Osteoblast (primary cell): ENCODE measurements at regions not wholly inside any gene's neighbourhood (a gene's known extent, or its start where the extent isn't known, plus 50 kb on each side); places are given as distances from the start of the nearest gene placed in this dataset.

Experiments used
- DNase-seq: peaks from one replicate; pipeline ENCODE4 v3.0.0; 2011; ENCODE audit warnings: low spot score, mixed read lengths; ENCODE audit not compliant: insufficient read length; ENCODE audit errors: missing footprints
- H2AFZ ChIP-seq: 2 replicates; pipeline ENCODE4 v1.6.0; 2011; ENCODE audit warnings: mild to moderate bottlenecking, low read length
- H3K27ac ChIP-seq: 2 replicates; pipeline ENCODE4 v1.5.1; 2011; ENCODE audit warnings: mild to moderate bottlenecking, low read depth, low read length, moderate library complexity
- H3K27me3 ChIP-seq: 2 replicates; pipeline ENCODE4 v1.6.0; 2012; ENCODE audit warnings: mild to moderate bottlenecking, control low read depth, inconsistent platforms, low read length, moderate library complexity; ENCODE audit not compliant: insufficient read depth
- H3K36me3 ChIP-seq: 2 replicates; pipeline ENCODE4 v1.5.1; 2011; ENCODE audit warnings: mild to moderate bottlenecking, low read length, control low read depth, moderate library complexity; ENCODE audit not compliant: insufficient read depth
- H3K4me1 ChIP-seq: 2 replicates; pipeline ENCODE4 v1.5.1; 2011; ENCODE audit warnings: mild to moderate bottlenecking, low read length, control low read depth, moderate library complexity; ENCODE audit not compliant: insufficient read depth
- H3K4me2 ChIP-seq: 2 replicates; pipeline ENCODE4 v1.6.0; 2011; ENCODE audit warnings: mild to moderate bottlenecking, low read length; ENCODE audit not compliant: insufficient read depth
- H3K4me3 ChIP-seq: fragments of 200-600 bp; sonication (generic); 3 replicates; pipeline ENCODE4 v1.5.1; 2012; ENCODE audit warnings: mild to moderate bottlenecking, low read length, inconsistent platforms; ENCODE audit not compliant: insufficient read depth
- H3K79me2 ChIP-seq: 2 replicates; pipeline ENCODE4 v1.6.0; 2012; ENCODE audit warnings: mild to moderate bottlenecking, low read length, control low read depth, inconsistent platforms; ENCODE audit not compliant: insufficient read depth
- H3K9me3 ChIP-seq: 2 replicates; pipeline ENCODE4 v1.5.1; 2011; ENCODE audit warnings: low read depth, low read length, control low read depth
- H4K20me1 ChIP-seq: 2 replicates; pipeline ENCODE4 v1.6.0; 2012; ENCODE audit warnings: mild to moderate bottlenecking, low read length, control low read depth; ENCODE audit not compliant: insufficient read depth
- CTCF ChIP-seq: IDR thresholded peaks from 2 replicates; pipeline ENCODE4 v1.5.1; 2011; ENCODE audit warnings: mild to moderate bottlenecking, low read depth, low read length, moderate library complexity; ENCODE audit errors: extremely low read depth

DNA sequence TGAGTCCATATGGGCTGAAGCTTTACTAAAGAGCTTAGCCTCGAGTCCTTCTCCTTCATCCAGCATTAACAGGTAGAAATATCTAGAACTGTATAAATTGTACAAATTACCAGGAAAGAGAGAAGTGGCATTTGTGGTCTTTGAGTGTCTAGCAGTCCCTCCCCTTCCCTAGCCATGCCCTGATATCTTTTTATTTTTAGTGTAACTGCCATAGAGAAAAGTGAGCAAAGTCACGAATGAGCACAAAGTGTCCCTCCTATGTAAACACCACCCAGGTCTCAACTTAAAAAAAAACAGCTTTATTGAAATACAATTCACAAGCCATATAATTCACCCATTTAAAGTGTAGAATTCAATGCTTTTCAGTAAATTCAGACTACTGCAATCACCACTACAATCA, 339.0 kb upstream of the ZMIZ1 start:
- Histone ChIP-seq H3K36me3 (no peaks in the 10 kb centered on the region), H3K4me3 (no peak overlapping the region), H3K27me3 (peaks cover 62% of the 10 kb centered on the region), H3K4me2 (no peak overlapping the region), H3K79me2 (no peaks in the 10 kb centered on the region), H3K27ac (no peak overlapping the region), H3K9me3 (no peaks in the 10 kb centered on the region), H4K20me1 (no peaks in the 10 kb centered on the region), H2AFZ (no peak overlapping the region), H3K4me1 (no peaks in the 10 kb centered on the region)
- no peak for TF ChIP-seq CTCF
- DNase-seq = no peak

DNA sequence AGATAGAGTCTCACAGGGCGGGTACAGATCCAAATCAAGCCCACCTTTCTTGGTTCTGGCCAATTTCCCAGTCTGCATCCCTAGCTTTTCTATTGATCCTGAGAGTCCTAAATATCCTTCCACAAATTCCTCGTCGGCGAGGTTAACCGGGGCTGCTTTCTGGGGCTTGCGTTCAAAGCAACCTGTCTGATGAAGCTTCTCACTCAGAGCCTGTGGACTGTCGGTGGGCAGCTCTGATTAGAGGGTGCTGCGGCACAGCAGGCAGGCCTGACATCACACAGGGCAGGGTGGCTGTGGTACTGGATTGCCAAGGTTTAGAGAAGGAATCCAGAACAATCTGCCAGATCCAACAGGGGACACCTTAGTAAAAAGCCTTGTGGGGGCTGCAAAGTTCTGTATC, 338.0 kb upstream of the ZMIZ1 start:
- H3K27ac ChIP-seq = no peak overlapping the region
- peaks cover 61% of the 10 kb centered on the region for H3K27me3 ChIP-seq

DNA sequence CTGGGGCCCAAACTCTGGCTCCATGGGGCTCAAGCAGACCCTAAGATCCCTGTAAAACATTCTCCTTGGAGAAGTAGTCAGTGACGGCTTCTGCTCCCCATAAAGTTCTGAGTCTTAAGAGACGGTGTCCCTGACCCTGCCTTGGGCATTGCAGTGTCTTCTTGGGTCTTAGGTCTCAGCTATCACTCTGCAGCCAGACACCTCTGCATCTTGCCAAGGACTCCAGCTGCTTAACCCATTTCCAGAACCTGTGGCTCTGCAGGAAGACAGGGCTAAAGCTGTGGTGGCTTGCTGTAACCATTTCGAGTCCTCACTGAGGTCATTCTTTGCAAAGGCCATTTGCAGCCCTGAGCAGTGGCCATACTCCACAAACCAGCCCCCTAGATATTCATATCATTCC, 337.1 kb upstream of the ZMIZ1 start:
- H3K4me2 ChIP-seq = no peak overlapping the region
- DNase-seq = no peak
- no peak overlapping the region for H2AFZ ChIP-seq
- no peak overlapping the region for H3K4me3 ChIP-seq
- H4K20me1 ChIP-seq = no peaks in the 10 kb centered on the region
- H3K27ac ChIP-seq = no peak overlapping the region
- TF ChIP-seq CTCF = no peak
- no peaks in the 10 kb centered on the region for H3K79me2 ChIP-seq
- H3K4me1 ChIP-seq = no peaks in the 10 kb centered on the region
- H3K9me3 ChIP-seq = no peaks in the 10 kb centered on the region
- peaks cover 62% of the 10 kb centered on the region for H3K27me3 ChIP-seq
- H3K36me3 ChIP-seq = no peaks in the 10 kb centered on the region

More for the DNA sequence above, 338.0 kb upstream of the ZMIZ1 start:
- no peak for DNase-seq
- no peaks in the 10 kb centered on the region for H3K4me1 ChIP-seq
- no peak overlapping the region for H3K4me2 ChIP-seq
- no peak overlapping the region for H2AFZ ChIP-seq
- TF ChIP-seq CTCF = no peak
- H3K9me3 ChIP-seq = no peaks in the 10 kb centered on the region
- no peaks in the 10 kb centered on the region for H3K36me3 ChIP-seq
- no peak overlapping the region for H3K4me3 ChIP-seq
- no peaks in the 10 kb centered on the region for H4K20me1 ChIP-seq
- H3K79me2 ChIP-seq = no peaks in the 10 kb centered on the region

- Histone ChIP-seq H3K9me3 (no peaks in the 10 kb centered on the region), H3K79me2 (no peaks in the 10 kb centered on the region), H3K27ac (no peak overlapping the region), H3K27me3 (peaks cover 60% of the 10 kb centered on the region), H3K36me3 (no peaks in the 10 kb centered on the region), H2AFZ (no peak overlapping the region), H3K4me3 (no peak overlapping the region), H3K4me1 (no peaks in the 10 kb centered on the region), H4K20me1 (no peaks in the 10 kb centered on the region), H3K4me2 (no peak overlapping the region)
- DNase-seq = no peak
- no peak for TF ChIP-seq CTCF
Observed at GRCh38 chr10:78732381-78732780, 336.4 kb upstream of the ZMIZ1 start.
